Nephron progenitor cell (in vitro differentiated cells): ENCODE measurements at regions not wholly inside any gene's neighbourhood (a gene's known extent, or its start where the extent isn't known, plus 50 kb on each side); places are given as distances from the start of the nearest gene placed in this dataset.

Source experiments
- DNase-seq: peaks from one replicate; pipeline ENCODE4 v3.0.0; 2021
- H3K27ac Mint-ChIP-seq: 2 replicates; pipeline ENCODE4 v1.8.0; 2021; ENCODE audit warnings: mild to moderate bottlenecking, moderate library complexity, mixed read lengths
- H3K27me3 Mint-ChIP-seq: 2 replicates; pipeline ENCODE4 v1.8.0; 2021; ENCODE audit warnings: mild to moderate bottlenecking, low read depth, mixed read lengths; ENCODE audit not compliant: poor library complexity
- H3K36me3 Mint-ChIP-seq: 2 replicates; pipeline ENCODE4 v1.8.0; 2021; ENCODE audit warnings: low read depth, mixed read lengths
- H3K4me1 Mint-ChIP-seq: 2 replicates; pipeline ENCODE4 v1.8.0; 2021; ENCODE audit warnings: mixed read lengths
- H3K4me3 Mint-ChIP-seq: 2 replicates; pipeline ENCODE4 v1.8.0; 2021; ENCODE audit warnings: mild to moderate bottlenecking, moderate library complexity, mixed read lengths
- H3K9me3 Mint-ChIP-seq: 2 replicates; pipeline ENCODE4 v1.8.0; 2021; ENCODE audit warnings: mild to moderate bottlenecking, moderate library complexity, mixed read lengths
- CTCF ChIP-seq: fragments of 200-600 bp; sonication (generic); IDR thresholded peaks from 2 replicates; pipeline ENCODE4 v1.5.0; 2021; ENCODE audit warnings: antibody characterized with exemption

- no peak overlapping the region for H3K27ac Mint-ChIP-seq
- no peaks in the 10 kb centered on the region for H3K9me3 Mint-ChIP-seq
- H3K4me3 Mint-ChIP-seq = no peak overlapping the region
- peaks cover 2% of the 10 kb centered on the region for H3K4me1 Mint-ChIP-seq
- no peak for TF ChIP-seq CTCF
- peaks cover 2% of the 10 kb centered on the region for H3K36me3 Mint-ChIP-seq
- no peaks in the 10 kb centered on the region for H3K27me3 Mint-ChIP-seq
- DNase-seq = no peak
Observed at GRCh38 chr11:8740129-8740528, 57.5 kb downstream of the RPL27A start.

- no peak for TF ChIP-seq CTCF
- Mint-ChIP-seq H3K4me3 (no peak overlapping the region), H3K27ac (no peak overlapping the region), H3K4me1 (peaks cover 38% of the 10 kb centered on the region), H3K9me3 (no peaks in the 10 kb centered on the region), H3K27me3 (no peaks in the 10 kb centered on the region), H3K36me3 (peaks cover 5% of the 10 kb centered on the region)
- no peak for DNase-seq
Observed at GRCh38 chr11:8744423-8744822, 61.8 kb downstream of the RPL27A start.

- no peak for TF ChIP-seq CTCF
- Mint-ChIP-seq H3K27me3 (no peaks in the 10 kb centered on the region), H3K27ac (peak overlapping the region; percentile 73), H3K9me3 (no peaks in the 10 kb centered on the region), H3K4me3 (peak overlapping the region; percentile 13), H3K4me1 (peaks cover 38% of the 10 kb centered on the region), H3K36me3 (peaks cover 9% of the 10 kb centered on the region)
- DNase-seq = no peak
Observed at GRCh38 chr11:8745431-8746253, 63.0 kb downstream of the RPL27A start.

- H3K27ac Mint-ChIP-seq = peak overlapping the region; percentile 73
- peak overlapping the region; percentile 13 for H3K4me3 Mint-ChIP-seq
- DNase-seq = no peak
- TF ChIP-seq CTCF = no peak
- peaks cover 16% of the 10 kb centered on the region for H3K36me3 Mint-ChIP-seq
- H3K4me1 Mint-ChIP-seq = peaks cover 38% of the 10 kb centered on the region
- H3K9me3 Mint-ChIP-seq = peaks cover 5% of the 10 kb centered on the region
- H3K27me3 Mint-ChIP-seq = no peaks in the 10 kb centered on the region
Observed at GRCh38 chr11:8746331-8746974, 63.9 kb downstream of the RPL27A start.

- no peak for DNase-seq
- Mint-ChIP-seq H3K4me3 (no peak overlapping the region), H3K9me3 (peaks cover 12% of the 10 kb centered on the region), H3K36me3 (peaks cover 23% of the 10 kb centered on the region), H3K27ac (peak overlapping the region; percentile 77), H3K4me1 (peaks cover 38% of the 10 kb centered on the region), H3K27me3 (peaks cover 2% of the 10 kb centered on the region)
- TF ChIP-seq CTCF = no peak
Observed at GRCh38 chr11:8747173-8747572, 64.6 kb downstream of the RPL27A start.

- H3K27me3 Mint-ChIP-seq = peaks cover 2% of the 10 kb centered on the region
- no peak for TF ChIP-seq CTCF
- peaks cover 38% of the 10 kb centered on the region for H3K4me1 Mint-ChIP-seq
- no peak overlapping the region for H3K4me3 Mint-ChIP-seq
- no peak overlapping the region for H3K27ac Mint-ChIP-seq
- H3K9me3 Mint-ChIP-seq = peaks cover 18% of the 10 kb centered on the region
- peaks cover 29% of the 10 kb centered on the region for H3K36me3 Mint-ChIP-seq
- no peak for DNase-seq
Observed at GRCh38 chr11:8748317-8748716, 65.7 kb downstream of the RPL27A start.
